Suprapubic skin (tissue), 4 donors: ENCODE measurements at regions not wholly inside any gene's neighbourhood (a gene's known extent, or its start where the extent isn't known, plus 50 kb on each side); places are given as distances from the start of the nearest gene placed in this dataset.

Source experiments
- CTCF ChIP-seq, 2 donors: fragments of 200-600 bp in 1 of 2; fragments of 450-650 bp in 1 of 2; sonication (generic) in 1 of 2; IDR thresholded peaks; one replicate each; pipeline ENCODE4 v1.5.1; 2016 to 2019; ENCODE audit warnings: antibody characterized with exemption in 2 of 2, mild to moderate bottlenecking in 1 of 2, moderate library complexity in 1 of 2
- EP300 ChIP-seq: sonication (generic); formaldehyde crosslinking; IDR thresholded peaks from one replicate; pipeline ENCODE4 v1.6.1; 2017; ENCODE audit warnings: antibody characterized with exemption
- POLR2A ChIP-seq, 2 donors: fragments of 450-650 bp; IDR thresholded peaks; one replicate each; pipeline ENCODE4 v1.6.1; 2017; ENCODE audit warnings: antibody characterized with exemption in 2 of 2, mild to moderate bottlenecking in 2 of 2, moderate library complexity in 2 of 2
- POLR2AphosphoS5 ChIP-seq, 3 donors: sonication (generic); formaldehyde crosslinking; IDR thresholded peaks; one replicate each; pipeline ENCODE4 v1.6.1; 2017; ENCODE audit warnings: antibody characterized with exemption in 3 of 3

DNA sequence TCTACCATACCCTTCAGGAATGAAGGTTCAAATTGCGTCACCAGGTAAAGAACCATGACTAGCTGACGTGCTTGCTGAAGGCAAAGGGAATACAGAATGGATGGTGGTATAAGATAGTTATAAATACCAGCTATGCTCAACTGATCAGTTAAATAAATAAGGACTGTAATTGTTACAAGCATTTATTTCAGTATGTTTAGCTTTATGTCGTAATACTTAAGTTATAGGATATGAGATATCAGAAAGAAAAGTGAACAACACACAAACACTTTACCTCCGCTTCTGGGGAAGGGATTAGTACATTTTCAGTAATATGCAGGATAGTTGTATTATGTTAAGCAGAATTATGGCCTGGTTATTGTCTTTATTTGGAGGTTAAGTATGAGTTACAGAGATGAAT, 416.1 kb downstream of the BTG1 start:
- TF ChIP-seq CTCF (IDR thresholded peaks at IDR 0.05) (no peak), POLR2A (IDR thresholded peaks at IDR 0.05) (no peak), EP300 (no peak), POLR2AphosphoS5 (IDR thresholded peaks at IDR 0.05) (no peak)
